ENCODE measurements at regions not wholly inside any gene's neighbourhood (a gene's known extent, or its start where the extent isn't known, plus 50 kb on each side); places are given as distances from the start of the nearest gene placed in this dataset.

GRCh38 chr6:78302411-78302810 is 564.9 kb upstream of the IRAK1BP1 start:
- no peak for TF ChIP-seq ZNF8 (CRISPR knock-in tag; IDR thresholded peaks at IDR 0.05)
- TF ChIP-seq ZNF70 (CRISPR knock-in tag; IDR thresholded peaks at IDR 0.05): no peak
- ATAC-seq: no peak

GRCh38 chr6:78308025-78308424 is 559.3 kb upstream of the IRAK1BP1 start:
- TF ChIP-seq ARNTL (CRISPR knock-in tag; IDR thresholded peaks at IDR 0.05; ENCODE audit: borderline replicate concordance, low read depth) (no peak), GLIS3 (CRISPR knock-in tag; IDR thresholded peaks at IDR 0.05) (no peak), RARB (CRISPR knock-in tag; IDR thresholded peaks at IDR 0.05) (no peak), ISL1 (CRISPR knock-in tag; IDR thresholded peaks at IDR 0.05) (no peak), ZFP30 (CRISPR knock-in tag; IDR thresholded peaks at IDR 0.05) (no peak), CREB5 (CRISPR knock-in tag; IDR thresholded peaks at IDR 0.05; ENCODE audit: low read depth) (no peak), SNAI2 (CRISPR knock-in tag; IDR thresholded peaks at IDR 0.05) (no peak), OSR1 (CRISPR knock-in tag; IDR thresholded peaks at IDR 0.05) (no peak), CSDC2 (CRISPR knock-in tag; IDR thresholded peaks at IDR 0.05) (no peak), TOX (CRISPR knock-in tag; IDR thresholded peaks at IDR 0.05; ENCODE audit: borderline replicate concordance) (no peak), ZFP3 (CRISPR knock-in tag; IDR thresholded peaks at IDR 0.05) (no peak), ZNF565 (CRISPR knock-in tag; conservative IDR thresholded peaks at IDR 0.05; ENCODE audit: low read depth) (no peak), ZNF8 (CRISPR knock-in tag; IDR thresholded peaks at IDR 0.05) (no peak), PPARA (CRISPR knock-in tag; IDR thresholded peaks at IDR 0.05; ENCODE audit: borderline replicate concordance) (no peak), POU6F1 (CRISPR knock-in tag; IDR thresholded peaks at IDR 0.05; ENCODE audit: borderline replicate concordance, low read depth) (no peak), BACH2 (CRISPR knock-in tag; IDR thresholded peaks at IDR 0.05; ENCODE audit: borderline replicate concordance) (no peak), TSHZ2 (CRISPR knock-in tag; IDR thresholded peaks at IDR 0.05) (no peak), ZNF70 (CRISPR knock-in tag; IDR thresholded peaks at IDR 0.05) (no peak)
- no peak for ATAC-seq

- ATAC-seq: no peak
- TF ChIP-seq TCF4 (CRISPR knock-in tag; IDR thresholded peaks at IDR 0.05; ENCODE audit: borderline replicate concordance) (no peak), ISL1 (CRISPR knock-in tag; IDR thresholded peaks at IDR 0.05) (no peak), ZFP3 (CRISPR knock-in tag; IDR thresholded peaks at IDR 0.05) (no peak), TSHZ2 (CRISPR knock-in tag; IDR thresholded peaks at IDR 0.05) (no peak), BACH2 (CRISPR knock-in tag; IDR thresholded peaks at IDR 0.05; ENCODE audit: borderline replicate concordance) (no peak), PPARA (CRISPR knock-in tag; IDR thresholded peaks at IDR 0.05; ENCODE audit: borderline replicate concordance) (no peak), PATZ1 (CRISPR knock-in tag; IDR thresholded peaks at IDR 0.05; ENCODE audit: borderline replicate concordance) (no peak), TOX (CRISPR knock-in tag; IDR thresholded peaks at IDR 0.05; ENCODE audit: borderline replicate concordance) (no peak), ZNF8 (CRISPR knock-in tag; IDR thresholded peaks at IDR 0.05) (no peak), OSR1 (CRISPR knock-in tag; IDR thresholded peaks at IDR 0.05) (no peak)
Measured at GRCh38 chr6:78322068-78322845, 545.1 kb upstream of the IRAK1BP1 start.

Data from SK-N-SH treated with all-trans-retinoic acid at 6 μM for 48 hours (cell line).